HUES48 (cell line): ENCODE measurements at regions not wholly inside any gene's neighbourhood (a gene's known extent, or its start where the extent isn't known, plus 50 kb on each side); places are given as distances from the start of the nearest gene placed in this dataset.

Source experiments
- H3K27ac ChIP-seq: one replicate; pipeline ENCODE4 v1.7.0; 2013; ENCODE audit warnings: low read depth, low read length, inconsistent platforms
- H3K27me3 ChIP-seq: 2 replicates; pipeline ENCODE4 v1.6.1; 2013; ENCODE audit warnings: mild to moderate bottlenecking, low read length; ENCODE audit not compliant: control insufficient read depth, insufficient read depth
- H3K36me3 ChIP-seq: 2 replicates; pipeline ENCODE4 v1.6.1; 2013; ENCODE audit warnings: low read length; ENCODE audit not compliant: control insufficient read depth, insufficient read depth
- H3K4me1 ChIP-seq: 2 replicates; pipeline ENCODE4 v1.6.1; 2013; ENCODE audit warnings: mild to moderate bottlenecking, low read length; ENCODE audit not compliant: control insufficient read depth, insufficient read depth
- H3K4me3 ChIP-seq: 2 replicates; pipeline ENCODE4 v1.5.1; 2013; ENCODE audit warnings: mild to moderate bottlenecking, low read depth, low read length
- H3K9ac ChIP-seq: 2 replicates; pipeline ENCODE4 v1.6.1; 2013; ENCODE audit warnings: mild to moderate bottlenecking, low read depth, low read length, moderate library complexity
- H3K9me3 ChIP-seq: 2 replicates; pipeline ENCODE4 v1.6.1; 2013; ENCODE audit warnings: low read length; ENCODE audit not compliant: control insufficient read depth, insufficient read depth

GRCh38 chr11:43575913-43576310, 104.6 kb upstream of the HSD17B12 start:
- Histone ChIP-seq H3K27me3 (peaks cover 98% of the 10 kb centered on the region), H3K9ac (no peak overlapping the region), H3K36me3 (no peaks in the 10 kb centered on the region), H3K27ac (no peak overlapping the region), H3K4me1 (peaks cover 25% of the 10 kb centered on the region), H3K9me3 (no peaks in the 10 kb centered on the region), H3K4me3 (peak overlapping the region; percentile 54)

GRCh38 chr11:43576320-43576802, 104.2 kb upstream of the HSD17B12 start:
- Histone ChIP-seq H3K9ac (no peak overlapping the region), H3K4me1 (peaks cover 25% of the 10 kb centered on the region), H3K27ac (no peak overlapping the region), H3K9me3 (no peaks in the 10 kb centered on the region), H3K4me3 (peak overlapping the region; percentile 56), H3K36me3 (no peaks in the 10 kb centered on the region), H3K27me3 (peaks cover 98% of the 10 kb centered on the region)

- Histone ChIP-seq H3K9me3 (no peaks in the 10 kb centered on the region), H3K36me3 (no peaks in the 10 kb centered on the region), H3K9ac (no peak overlapping the region), H3K4me1 (peaks cover 31% of the 10 kb centered on the region), H3K4me3 (peak overlapping the region; percentile 56), H3K27me3 (peaks cover 98% of the 10 kb centered on the region), H3K27ac (no peak overlapping the region)
These were observed 103.6 kb upstream of the HSD17B12 start for GRCh38 chr11:43576803-43577521.

GRCh38 chr11:43577566-43578264, 102.8 kb upstream of the HSD17B12 start:
- H3K4me3 ChIP-seq, result 0 out of 2 replicates have a peak overlapping the region, but pooled peaks have one; percentile 57
- no peak overlapping the region for H3K9ac ChIP-seq
- H3K27me3 ChIP-seq, result peaks cover 98% of the 10 kb centered on the region
- H3K4me1 ChIP-seq, result peaks cover 38% of the 10 kb centered on the region
- no peak overlapping the region for H3K27ac ChIP-seq
- no peaks in the 10 kb centered on the region for H3K9me3 ChIP-seq
- H3K36me3 ChIP-seq, result no peaks in the 10 kb centered on the region

GRCh38 chr11:43578346-43579170, 102.0 kb upstream of the HSD17B12 start:
- Histone ChIP-seq H3K4me3 (peak overlapping the region; percentile 77), H3K4me1 (peaks cover 47% of the 10 kb centered on the region), H3K9me3 (no peaks in the 10 kb centered on the region), H3K36me3 (no peaks in the 10 kb centered on the region), H3K27me3 (peaks cover 98% of the 10 kb centered on the region), H3K9ac (no peak overlapping the region), H3K27ac (no peak overlapping the region)

- Histone ChIP-seq H3K9ac (no peak overlapping the region), H3K27ac (no peak overlapping the region), H3K27me3 (peaks cover 98% of the 10 kb centered on the region), H3K4me1 (peaks cover 48% of the 10 kb centered on the region), H3K4me3 (peak overlapping the region; percentile 77), H3K36me3 (no peaks in the 10 kb centered on the region), H3K9me3 (no peaks in the 10 kb centered on the region)
These were observed 101.2 kb upstream of the HSD17B12 start for GRCh38 chr11:43579171-43579918.

- no peak overlapping the region for H3K9ac ChIP-seq
- H3K27ac ChIP-seq, result no peak overlapping the region
- H3K27me3 ChIP-seq, result peaks cover 98% of the 10 kb centered on the region
- H3K36me3 ChIP-seq, result no peaks in the 10 kb centered on the region
- H3K4me3 ChIP-seq, result peak overlapping the region; percentile 77
- peaks cover 44% of the 10 kb centered on the region for H3K4me1 ChIP-seq
- no peaks in the 10 kb centered on the region for H3K9me3 ChIP-seq
These were observed 100.6 kb upstream of the HSD17B12 start for GRCh38 chr11:43579919-43580276.

GRCh38 chr11:43580735-43581369, 99.7 kb upstream of the HSD17B12 start:
- peak overlapping the region; percentile 77 for H3K4me3 ChIP-seq
- no peaks in the 10 kb centered on the region for H3K36me3 ChIP-seq
- H3K27me3 ChIP-seq, result peaks cover 98% of the 10 kb centered on the region
- H3K27ac ChIP-seq, result no peak overlapping the region
- no peak overlapping the region for H3K9ac ChIP-seq
- H3K4me1 ChIP-seq, result peaks cover 40% of the 10 kb centered on the region
- H3K9me3 ChIP-seq, result no peaks in the 10 kb centered on the region

GRCh38 chr11:43581370-43582023, 99.0 kb upstream of the HSD17B12 start:
- H3K36me3 ChIP-seq, result no peaks in the 10 kb centered on the region
- peak overlapping the region; percentile 77 for H3K4me3 ChIP-seq

More at GRCh38 chr11:43581370-43582023, 99.0 kb upstream of the HSD17B12 start:
- peaks cover 35% of the 10 kb centered on the region for H3K4me1 ChIP-seq
- H3K27ac ChIP-seq, result no peak overlapping the region
- H3K27me3 ChIP-seq, result peaks cover 98% of the 10 kb centered on the region
- H3K9ac ChIP-seq, result no peak overlapping the region
- H3K9me3 ChIP-seq, result no peaks in the 10 kb centered on the region
